ENCODE measurements at regions not wholly inside any gene's neighbourhood (a gene's known extent, or its start where the extent isn't known, plus 50 kb on each side); places are given as distances from the start of the nearest gene placed in this dataset.

- TF ChIP-seq ZNF549 (tag by site-specific recombination; IDR thresholded peaks at IDR 0.05): no peak
- TF ChIP-seq ZNF157 (tag by site-specific recombination; IDR thresholded peaks at IDR 0.05): no peak
- no peak for TF ChIP-seq KLF16 (tag by site-specific recombination; IDR thresholded peaks at IDR 0.05)
- no peak for TF ChIP-seq CTCF (tag by site-specific recombination; IDR thresholded peaks at IDR 0.05)
- TF ChIP-seq TRIM28 (IDR thresholded peaks at IDR 0.05; ENCODE audit: borderline replicate concordance, low read length): no peak
- TF ChIP-seq PRDM6 (tag by site-specific recombination; IDR thresholded peaks at IDR 0.05): no peak
- no peak for TF ChIP-seq SETDB1 (IDR thresholded peaks at IDR 0.05; ENCODE audit: insufficient read length, low read length)
- TF ChIP-seq ZNF843 (tag by site-specific recombination; IDR thresholded peaks at IDR 0.05): no peak
Measured at GRCh38 chr18:30359521-30359920, 683.0 kb downstream of the DSC3 start.
